KMS-11 (cell line): ENCODE measurements at regions not wholly inside any gene's neighbourhood (a gene's known extent, or its start where the extent isn't known, plus 50 kb on each side); places are given as distances from the start of the nearest gene placed in this dataset.

Experiments used
- H2AFZ ChIP-seq: fragments of 200-600 bp; sonication (generic); 2 replicates; pipeline ENCODE4 v1.6.1; 2016; ENCODE audit warnings: antibody characterized with exemption, mixed run types, low read depth
- H3K27ac ChIP-seq: fragments of 200-600 bp; sonication (generic); 2 replicates; pipeline ENCODE4 v1.6.1; 2016; ENCODE audit warnings: mild to moderate bottlenecking, mixed run types
- H3K27me3 ChIP-seq: fragments of 200-600 bp; sonication (generic); 2 replicates; pipeline ENCODE4 v1.6.1; 2017; ENCODE audit warnings: mild to moderate bottlenecking, low read depth, mixed run types, moderate library complexity; ENCODE audit not compliant: insufficient read depth
- H3K36me3 ChIP-seq: fragments of 200-600 bp; sonication (generic); 2 replicates; pipeline ENCODE4 v1.6.1; 2017; ENCODE audit warnings: mild to moderate bottlenecking, mixed run types; ENCODE audit not compliant: insufficient read depth
- H3K4me1 ChIP-seq: fragments of 200-600 bp; sonication (generic); 2 replicates; pipeline ENCODE4 v1.6.1; 2016; ENCODE audit warnings: mild to moderate bottlenecking, low read depth, mixed run types; ENCODE audit not compliant: poor library complexity, severe bottlenecking
- H3K4me2 ChIP-seq: fragments of 200-600 bp; sonication (generic); 2 replicates; pipeline ENCODE4 v1.7.0; 2016; ENCODE audit warnings: mild to moderate bottlenecking, mixed run types
- H3K4me3 ChIP-seq: fragments of 200-600 bp; sonication (generic); IDR thresholded peaks from 2 replicates; pipeline ENCODE4 v1.6.1; 2017; ENCODE audit warnings: low read depth, low read length, mixed read lengths; ENCODE audit not compliant: insufficient read depth
- H3K79me2 ChIP-seq: fragments of 200-600 bp; sonication (generic); 2 replicates; pipeline ENCODE4 v1.6.1; 2016; ENCODE audit warnings: low read depth, mixed run types; ENCODE audit not compliant: insufficient read depth
- H3K9ac ChIP-seq: fragments of 200-600 bp; sonication (generic); 2 replicates; pipeline ENCODE4 v1.6.1; 2016; ENCODE audit warnings: mild to moderate bottlenecking, mixed run types
- H4K20me1 ChIP-seq: fragments of 200-600 bp; sonication (generic); 2 replicates; pipeline ENCODE4 v1.6.1; 2016; ENCODE audit warnings: mild to moderate bottlenecking, mixed run types; ENCODE audit not compliant: insufficient read depth
- TF ChIP-seq, protein P1 (sequence below): fragments of 200-600 bp; sonication (generic); conservative IDR thresholded peaks from 2 replicates; pipeline ENCODE4 v1.6.1; 2017; ENCODE audit warnings: low read depth, mild to moderate bottlenecking, antibody characterized with exemption, low read length, moderate library complexity, mixed read lengths

DNA sequence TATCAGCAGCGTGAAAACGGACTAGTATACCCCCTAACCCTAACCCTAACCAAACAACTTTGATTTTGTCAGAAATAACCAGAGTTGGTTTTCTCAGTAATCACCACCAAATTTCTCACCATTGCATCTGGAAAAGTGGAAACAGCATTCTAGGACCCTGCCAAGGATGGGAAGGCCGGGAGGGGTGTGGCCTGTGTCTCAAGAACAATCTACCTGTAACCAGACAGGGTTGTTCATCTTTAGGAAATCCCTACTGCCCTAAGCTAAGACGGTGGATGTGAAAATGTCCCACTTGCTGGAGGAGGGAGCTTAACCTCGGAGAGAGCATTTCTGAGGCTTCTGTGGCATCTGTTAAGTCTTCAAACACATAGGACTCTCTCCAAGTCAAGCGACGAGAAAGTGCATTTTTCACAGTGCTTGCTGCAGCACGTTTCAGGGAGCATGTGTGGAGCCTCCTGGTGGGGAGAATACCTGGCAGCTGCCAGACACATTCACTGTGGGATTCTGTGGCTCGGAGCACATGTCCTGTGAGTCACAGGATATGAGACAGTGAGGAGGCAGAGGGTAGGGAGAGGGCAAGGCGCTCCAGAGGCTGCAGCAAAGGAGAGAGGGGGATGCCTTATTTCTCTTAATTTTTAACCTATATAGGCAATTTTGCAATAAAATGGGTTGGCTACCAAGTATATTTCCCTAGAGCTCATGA lies 207.5 kb downstream of the SPP2 start:
- no peaks in the 10 kb centered on the region for H3K79me2 ChIP-seq
- no peaks in the 10 kb centered on the region for H3K4me1 ChIP-seq
- H3K27ac ChIP-seq = no peak overlapping the region
- H3K4me2 ChIP-seq = no peak overlapping the region
- no peak overlapping the region for H3K9ac ChIP-seq
- H2AFZ ChIP-seq = no peak overlapping the region
- H3K27me3 ChIP-seq = no peaks in the 10 kb centered on the region
- TF ChIP-seq, protein P1, sequence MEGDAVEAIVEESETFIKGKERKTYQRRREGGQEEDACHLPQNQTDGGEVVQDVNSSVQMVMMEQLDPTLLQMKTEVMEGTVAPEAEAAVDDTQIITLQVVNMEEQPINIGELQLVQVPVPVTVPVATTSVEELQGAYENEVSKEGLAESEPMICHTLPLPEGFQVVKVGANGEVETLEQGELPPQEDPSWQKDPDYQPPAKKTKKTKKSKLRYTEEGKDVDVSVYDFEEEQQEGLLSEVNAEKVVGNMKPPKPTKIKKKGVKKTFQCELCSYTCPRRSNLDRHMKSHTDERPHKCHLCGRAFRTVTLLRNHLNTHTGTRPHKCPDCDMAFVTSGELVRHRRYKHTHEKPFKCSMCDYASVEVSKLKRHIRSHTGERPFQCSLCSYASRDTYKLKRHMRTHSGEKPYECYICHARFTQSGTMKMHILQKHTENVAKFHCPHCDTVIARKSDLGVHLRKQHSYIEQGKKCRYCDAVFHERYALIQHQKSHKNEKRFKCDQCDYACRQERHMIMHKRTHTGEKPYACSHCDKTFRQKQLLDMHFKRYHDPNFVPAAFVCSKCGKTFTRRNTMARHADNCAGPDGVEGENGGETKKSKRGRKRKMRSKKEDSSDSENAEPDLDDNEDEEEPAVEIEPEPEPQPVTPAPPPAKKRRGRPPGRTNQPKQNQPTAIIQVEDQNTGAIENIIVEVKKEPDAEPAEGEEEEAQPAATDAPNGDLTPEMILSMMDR = no peak
- no peaks in the 10 kb centered on the region for H3K36me3 ChIP-seq
- H4K20me1 ChIP-seq = no peaks in the 10 kb centered on the region
- H3K4me3 ChIP-seq = no peak overlapping the region

DNA sequence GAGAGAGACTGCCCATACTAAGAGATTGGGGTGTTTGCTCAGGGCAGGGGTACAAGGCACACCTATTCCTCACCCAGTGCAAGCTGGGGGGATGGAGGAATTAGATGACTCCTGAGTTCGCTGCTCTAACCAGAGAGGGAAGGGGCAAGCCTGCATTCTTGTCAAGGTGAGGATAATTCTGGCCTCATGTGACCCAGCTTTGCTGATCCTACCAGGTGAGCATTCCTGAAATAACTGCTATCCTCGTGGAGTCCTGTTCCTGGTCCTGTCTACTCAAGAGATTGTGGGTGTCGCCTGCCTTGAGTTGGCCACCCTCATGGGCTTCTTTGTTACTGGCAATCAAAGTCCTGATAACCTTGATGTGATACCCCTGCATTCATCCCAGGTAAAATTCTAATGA lies 206.0 kb downstream of the SPP2 start:
- H3K36me3 ChIP-seq = no peaks in the 10 kb centered on the region
- H3K9ac ChIP-seq = no peak overlapping the region
- no peak overlapping the region for H3K4me3 ChIP-seq
- H2AFZ ChIP-seq = no peak overlapping the region
- H4K20me1 ChIP-seq = no peaks in the 10 kb centered on the region
- H3K27ac ChIP-seq = no peak overlapping the region
- H3K27me3 ChIP-seq = no peaks in the 10 kb centered on the region
- H3K4me1 ChIP-seq = no peaks in the 10 kb centered on the region
- H3K4me2 ChIP-seq = no peak overlapping the region
- TF ChIP-seq, protein P1 = no peak
- H3K79me2 ChIP-seq = no peaks in the 10 kb centered on the region

DNA sequence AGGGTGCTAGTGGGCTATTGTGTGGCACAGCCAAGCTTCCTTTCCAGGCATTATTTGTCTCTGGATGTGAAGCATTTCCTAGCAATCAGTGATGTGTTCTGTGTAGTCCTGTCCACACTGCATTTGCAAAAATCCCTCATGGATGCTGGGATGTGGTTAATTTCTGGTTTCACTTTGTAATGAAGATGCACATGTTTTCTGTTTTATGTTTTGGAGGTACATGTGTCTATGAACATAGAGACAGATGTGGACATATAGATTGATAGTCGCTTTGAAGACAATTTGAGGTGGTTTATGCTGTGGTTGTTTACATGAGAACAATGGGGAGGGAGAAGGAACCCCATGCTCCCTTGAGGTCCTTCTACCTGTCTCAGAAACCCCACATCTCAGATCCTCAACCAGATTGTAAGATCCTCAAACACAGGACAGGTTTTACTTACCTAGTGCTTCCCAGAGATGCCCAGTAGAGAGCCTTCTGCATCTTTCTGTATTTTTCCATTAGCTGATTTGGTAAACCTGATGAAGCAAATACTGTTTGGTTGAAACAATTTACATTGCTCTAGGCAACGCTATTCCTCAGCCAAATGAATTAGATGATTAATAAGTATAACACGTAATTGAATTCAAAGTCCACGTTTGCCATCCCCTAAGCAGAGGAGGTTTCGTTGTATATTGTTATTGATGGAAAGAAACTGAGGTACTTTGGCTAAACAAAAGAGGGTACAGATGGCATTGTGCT lies 204.4 kb downstream of the SPP2 start:
- Histone ChIP-seq H3K27me3 (no peaks in the 10 kb centered on the region), H2AFZ (no peak overlapping the region), H4K20me1 (no peaks in the 10 kb centered on the region), H3K36me3 (no peaks in the 10 kb centered on the region), H3K27ac (no peak overlapping the region), H3K4me1 (no peaks in the 10 kb centered on the region), H3K4me2 (no peak overlapping the region), H3K79me2 (no peaks in the 10 kb centered on the region), H3K4me3 (no peak overlapping the region), H3K9ac (no peak overlapping the region)
- TF ChIP-seq, protein P1 = no peak

DNA sequence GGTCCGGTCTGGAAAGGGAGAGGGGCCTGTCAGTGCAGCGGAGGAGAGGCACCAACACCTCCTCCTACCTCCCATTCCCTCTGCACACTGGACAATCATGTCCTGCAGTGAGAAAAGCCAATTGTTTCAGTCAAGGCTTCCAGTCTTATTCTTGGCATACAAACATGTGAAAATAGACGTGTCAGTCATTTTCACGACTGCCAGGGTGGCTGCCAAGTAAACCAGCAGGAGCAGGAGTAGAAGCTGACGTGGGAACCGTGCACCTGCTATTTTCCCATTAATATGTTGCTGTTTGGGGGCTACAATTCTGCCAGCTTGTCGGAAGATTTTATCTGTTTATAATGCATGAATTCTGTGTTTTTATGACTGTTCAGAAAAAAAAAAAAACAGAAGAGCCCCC lies 202.3 kb downstream of the SPP2 start:
- Histone ChIP-seq H3K27ac (no peak overlapping the region), H3K4me2 (no peak overlapping the region), H3K27me3 (no peaks in the 10 kb centered on the region), H3K9ac (no peak overlapping the region), H3K36me3 (no peaks in the 10 kb centered on the region), H3K4me3 (no peak overlapping the region), H3K79me2 (no peaks in the 10 kb centered on the region), H3K4me1 (no peaks in the 10 kb centered on the region), H4K20me1 (no peaks in the 10 kb centered on the region), H2AFZ (no peak overlapping the region)
- TF ChIP-seq, protein P1 = no peak
